Karpas-422 (cell line): ENCODE measurements at regions not wholly inside any gene's neighbourhood (a gene's known extent, or its start where the extent isn't known, plus 50 kb on each side); places are given as distances from the start of the nearest gene placed in this dataset.
A peak's percentile ranks its signal among the peaks of the same experiment; 100 is the strongest.

Experiments used
- DNase-seq: peaks from one replicate; pipeline ENCODE4 v3.0.0-alpha.2; 2015
- H2AFZ ChIP-seq: fragments of 200-600 bp; sonication (generic); 2 replicates; pipeline ENCODE4 v1.6.1; 2014; ENCODE audit warnings: antibody characterized with exemption, low read length, mixed read lengths
- H3K27ac ChIP-seq: fragments of 200-600 bp; sonication (generic); 2 replicates; pipeline ENCODE4 v1.5.1; 2014; ENCODE audit warnings: mild to moderate bottlenecking, low read length, moderate library complexity
- H3K27me3 ChIP-seq: fragments of 200-600 bp; sonication (generic); 2 replicates; pipeline ENCODE4 v1.6.1; 2014; ENCODE audit warnings: low read length, mixed read lengths
- H3K36me3 ChIP-seq: fragments of 200-600 bp; sonication (generic); 2 replicates; pipeline ENCODE4 v1.6.1; 2014; ENCODE audit warnings: low read length, mixed read lengths; ENCODE audit not compliant: insufficient read depth
- H3K4me1 ChIP-seq: fragments of 200-600 bp; sonication (generic); 2 replicates; pipeline ENCODE4 v1.6.1; 2014; ENCODE audit warnings: mild to moderate bottlenecking, low read length, mixed read lengths
- H3K4me2 ChIP-seq: fragments of 200-600 bp; sonication (generic); 2 replicates; pipeline ENCODE4 v1.6.1; 2014; ENCODE audit warnings: low read length, low read depth, mild to moderate bottlenecking; ENCODE audit not compliant: poor library complexity, severe bottlenecking
- H3K4me3 ChIP-seq: fragments of 200-600 bp; sonication (generic); 2 replicates; pipeline ENCODE4 v1.5.1; 2014; ENCODE audit warnings: mild to moderate bottlenecking, antibody characterized with exemption, low read length, mixed read lengths
- H3K79me2 ChIP-seq: fragments of 200-600 bp; sonication (generic); 2 replicates; pipeline ENCODE4 v1.6.1; 2014; ENCODE audit warnings: mild to moderate bottlenecking, low read length, mixed read lengths
- H3K9ac ChIP-seq: fragments of 200-600 bp; sonication (generic); 2 replicates; pipeline ENCODE4 v1.6.0; 2014; ENCODE audit warnings: low read length
- H3K9me2 ChIP-seq: fragments of 200-600 bp; sonication (generic), shearing (Covaris generic); replicated peaks from 2 replicates; pipeline ENCODE4 v1.6.0; 2014; ENCODE audit warnings: mild to moderate bottlenecking, low read length, moderate library complexity; ENCODE audit not compliant: insufficient read depth
- H3K9me3 ChIP-seq: fragments of 300-700, 200-600 bp; sonication (generic); 2 replicates; pipeline ENCODE4 v1.6.1; 2014; ENCODE audit warnings: low read length, mixed read lengths
- H4K20me1 ChIP-seq: fragments of 200-600 bp; sonication (generic); 2 replicates; pipeline ENCODE4 v1.6.1; 2014; ENCODE audit warnings: mild to moderate bottlenecking, antibody characterized with exemption, low read length, low read depth; ENCODE audit not compliant: insufficient read depth

DNA sequence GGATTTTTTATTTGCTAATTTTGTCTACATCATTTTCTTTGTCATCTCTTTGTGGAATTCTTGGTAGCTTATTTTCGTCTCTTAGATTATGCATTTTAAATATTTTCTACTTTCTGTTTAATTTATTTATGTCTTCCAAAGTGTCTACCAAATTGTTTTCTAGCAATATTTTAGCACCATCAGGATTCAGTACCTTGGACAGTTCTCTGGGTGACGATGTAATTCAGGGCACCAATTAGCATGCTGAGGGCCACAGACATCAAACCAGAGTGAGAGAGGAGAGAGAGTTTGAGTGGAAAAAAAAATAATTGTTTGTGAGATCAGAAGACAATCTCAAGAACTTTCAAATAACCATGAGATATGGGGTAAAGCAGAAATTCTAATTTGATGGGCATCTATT lies 169.8 kb upstream of the CXADR start:
- Histone ChIP-seq H3K36me3 (no peaks in the 10 kb centered on the region), H4K20me1 (no peaks in the 10 kb centered on the region), H3K27me3 (no peaks in the 10 kb centered on the region), H2AFZ (no peak overlapping the region), H3K9me3 (peaks cover 12% of the 10 kb centered on the region), H3K9ac (no peak overlapping the region), H3K4me2 (no peak overlapping the region), H3K9me2 (no peaks in the 10 kb centered on the region), H3K79me2 (no peaks in the 10 kb centered on the region), H3K4me3 (no peak overlapping the region), H3K4me1 (no peaks in the 10 kb centered on the region), H3K27ac (no peak overlapping the region)
- peak; percentile 68 for DNase-seq

DNA sequence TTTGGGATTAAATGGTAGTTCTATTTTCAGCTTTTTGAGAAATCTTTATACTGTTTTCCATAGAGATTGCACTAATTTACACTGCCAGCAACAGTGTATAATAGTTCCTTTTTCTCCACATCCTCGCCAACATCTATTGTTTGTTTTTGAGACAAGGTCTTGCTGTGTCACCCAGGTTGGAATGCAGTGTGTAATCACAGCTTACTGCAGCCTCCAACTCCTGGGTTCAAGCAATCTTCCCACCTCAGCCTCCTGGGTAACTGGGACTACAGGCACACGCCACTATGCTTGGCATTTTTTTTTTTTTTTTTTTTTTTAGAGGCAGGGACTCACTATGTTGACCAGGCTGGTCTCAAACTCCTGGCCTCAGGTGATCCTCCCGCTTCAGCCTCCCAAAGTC lies 164.5 kb upstream of the CXADR start:
- Histone ChIP-seq H3K9me2 (no peaks in the 10 kb centered on the region), H3K9ac (no peak overlapping the region), H3K27ac (no peak overlapping the region), H4K20me1 (no peaks in the 10 kb centered on the region), H3K27me3 (no peaks in the 10 kb centered on the region), H3K4me2 (no peak overlapping the region), H3K9me3 (peaks cover 25% of the 10 kb centered on the region), H3K36me3 (no peaks in the 10 kb centered on the region), H2AFZ (no peak overlapping the region), H3K4me3 (no peak overlapping the region), H3K4me1 (no peaks in the 10 kb centered on the region), H3K79me2 (no peaks in the 10 kb centered on the region)
- no peak for DNase-seq

DNA sequence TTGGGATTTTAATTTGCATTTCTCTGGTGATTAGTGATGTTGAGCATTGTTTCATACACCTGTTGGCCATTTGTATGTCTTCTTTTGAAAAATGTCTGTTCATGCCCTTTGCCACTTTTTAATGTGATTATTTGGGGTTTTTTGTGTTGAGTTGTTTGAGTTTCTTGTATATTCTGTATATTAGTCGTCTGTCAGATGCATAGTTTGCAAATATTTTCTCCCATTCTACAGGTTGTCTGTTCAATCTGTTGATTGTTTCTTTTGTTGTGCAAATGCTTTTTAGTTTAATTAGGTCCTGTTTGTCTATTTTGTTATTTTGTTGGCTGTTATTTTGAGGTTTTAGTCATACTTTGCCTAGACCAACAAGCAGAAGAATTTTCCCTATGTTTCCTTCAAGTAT lies 164.0 kb upstream of the CXADR start:
- DNase-seq, result no peak
- no peaks in the 10 kb centered on the region for H3K79me2 ChIP-seq
- H3K9me3 ChIP-seq, result peaks cover 25% of the 10 kb centered on the region
- no peak overlapping the region for H3K4me3 ChIP-seq
- no peaks in the 10 kb centered on the region for H3K36me3 ChIP-seq
- H3K27ac ChIP-seq, result no peak overlapping the region
- no peaks in the 10 kb centered on the region for H3K27me3 ChIP-seq
- no peaks in the 10 kb centered on the region for H3K9me2 ChIP-seq
- no peak overlapping the region for H3K9ac ChIP-seq
- no peaks in the 10 kb centered on the region for H3K4me1 ChIP-seq
- no peak overlapping the region for H2AFZ ChIP-seq
- H3K4me2 ChIP-seq, result no peak overlapping the region
- H4K20me1 ChIP-seq, result no peaks in the 10 kb centered on the region

DNA sequence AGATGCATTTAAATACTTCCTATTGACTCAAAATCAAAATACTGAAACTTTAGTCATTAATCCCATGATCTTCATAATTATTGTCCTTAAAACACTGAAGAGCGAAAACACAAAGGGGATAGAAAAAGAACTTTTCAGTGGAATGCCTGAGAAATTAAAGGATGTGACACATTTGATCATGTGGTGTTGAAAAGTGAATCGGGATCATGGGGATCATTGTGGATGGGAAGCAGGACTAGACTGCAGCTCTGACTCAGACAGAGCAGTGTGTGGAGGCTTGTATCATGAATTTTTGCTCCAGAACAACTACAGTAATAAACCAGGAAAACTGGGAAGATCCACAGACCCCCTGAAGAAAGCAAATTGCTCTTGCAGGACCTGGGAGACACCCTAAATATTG lies 161.1 kb upstream of the CXADR start:
- Histone ChIP-seq H3K79me2 (no peaks in the 10 kb centered on the region), H3K36me3 (no peaks in the 10 kb centered on the region), H3K27ac (no peak overlapping the region), H3K9ac (no peak overlapping the region), H3K27me3 (no peaks in the 10 kb centered on the region), H2AFZ (no peak overlapping the region), H3K4me3 (no peak overlapping the region), H3K4me2 (no peak overlapping the region), H3K9me3 (peaks cover 22% of the 10 kb centered on the region), H3K4me1 (no peaks in the 10 kb centered on the region), H4K20me1 (no peaks in the 10 kb centered on the region), H3K9me2 (no peaks in the 10 kb centered on the region)
- DNase-seq, result no peak

DNA sequence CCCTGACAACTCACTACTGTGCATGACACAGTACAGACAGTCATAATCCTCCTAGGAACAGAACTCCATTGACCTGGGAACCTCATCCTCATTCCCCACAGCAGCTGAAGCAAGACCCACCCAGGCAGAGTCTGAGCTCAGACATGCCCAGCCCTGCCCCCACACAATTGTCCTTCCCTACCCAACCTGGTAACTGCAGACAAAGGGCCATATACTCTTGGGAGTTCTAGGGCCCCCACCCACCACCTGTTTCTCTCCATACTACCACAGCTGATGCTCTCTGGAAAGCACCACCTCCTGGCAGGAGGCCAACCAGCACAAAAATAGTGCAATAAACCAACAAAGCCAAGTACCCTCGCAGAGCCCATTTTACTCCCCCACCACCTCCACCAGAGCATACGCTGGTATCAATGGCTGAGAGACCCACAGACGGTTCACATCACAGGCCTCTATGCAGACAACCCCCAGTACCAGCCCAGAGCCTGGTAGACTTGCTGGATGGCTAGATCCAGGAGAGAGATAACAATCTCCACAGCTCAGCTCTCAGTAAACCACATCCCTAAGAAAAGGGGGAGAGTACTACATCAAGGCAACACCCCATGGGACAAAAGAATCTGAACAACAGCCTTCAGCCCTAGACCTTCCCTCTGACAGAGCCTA lies 159.7 kb upstream of the CXADR start:
- no peaks in the 10 kb centered on the region for H3K9me2 ChIP-seq
- no peak overlapping the region for H2AFZ ChIP-seq
- H3K4me2 ChIP-seq, result no peak overlapping the region
- H3K9me3 ChIP-seq, result peaks cover 18% of the 10 kb centered on the region
- H3K79me2 ChIP-seq, result no peaks in the 10 kb centered on the region
- H3K4me1 ChIP-seq, result no peaks in the 10 kb centered on the region
- H3K27ac ChIP-seq, result no peak overlapping the region
- DNase-seq, result no peak
- H3K9ac ChIP-seq, result no peak overlapping the region
- no peaks in the 10 kb centered on the region for H3K36me3 ChIP-seq
- H3K4me3 ChIP-seq, result no peak overlapping the region
- H3K27me3 ChIP-seq, result no peaks in the 10 kb centered on the region
- H4K20me1 ChIP-seq, result no peaks in the 10 kb centered on the region

DNA sequence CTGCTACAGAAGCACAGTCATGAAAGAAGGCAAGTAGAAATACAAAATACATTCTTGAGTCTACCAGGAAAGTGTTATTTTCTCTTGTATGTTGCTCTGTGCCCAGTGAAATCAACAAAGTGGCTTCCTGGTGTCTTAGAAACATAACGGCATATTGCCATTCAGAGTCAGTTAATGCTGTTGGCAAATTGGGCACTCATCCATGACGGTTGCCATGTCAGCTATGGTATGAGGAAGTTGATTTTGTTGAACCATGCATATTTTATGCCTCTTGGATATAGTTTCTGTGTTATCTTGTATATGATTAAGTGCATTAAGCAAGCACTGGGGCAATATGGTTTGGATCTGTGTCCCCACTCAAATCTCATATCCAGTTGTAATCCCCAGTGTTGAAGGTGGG lies 153.1 kb upstream of the CXADR start:
- Histone ChIP-seq H3K4me3 (no peak overlapping the region), H3K27ac (no peak overlapping the region), H3K4me2 (no peak overlapping the region), H3K4me1 (no peaks in the 10 kb centered on the region), H3K9me2 (no peaks in the 10 kb centered on the region; the same call in 1 of the 2 replicates), H3K9ac (no peak overlapping the region), H3K36me3 (no peaks in the 10 kb centered on the region), H2AFZ (no peak overlapping the region), H3K27me3 (no peaks in the 10 kb centered on the region), H3K9me3 (no peaks in the 10 kb centered on the region; the same call in 1 of the 2 replicates), H3K79me2 (no peaks in the 10 kb centered on the region), H4K20me1 (no peaks in the 10 kb centered on the region)
- no peak for DNase-seq

DNA sequence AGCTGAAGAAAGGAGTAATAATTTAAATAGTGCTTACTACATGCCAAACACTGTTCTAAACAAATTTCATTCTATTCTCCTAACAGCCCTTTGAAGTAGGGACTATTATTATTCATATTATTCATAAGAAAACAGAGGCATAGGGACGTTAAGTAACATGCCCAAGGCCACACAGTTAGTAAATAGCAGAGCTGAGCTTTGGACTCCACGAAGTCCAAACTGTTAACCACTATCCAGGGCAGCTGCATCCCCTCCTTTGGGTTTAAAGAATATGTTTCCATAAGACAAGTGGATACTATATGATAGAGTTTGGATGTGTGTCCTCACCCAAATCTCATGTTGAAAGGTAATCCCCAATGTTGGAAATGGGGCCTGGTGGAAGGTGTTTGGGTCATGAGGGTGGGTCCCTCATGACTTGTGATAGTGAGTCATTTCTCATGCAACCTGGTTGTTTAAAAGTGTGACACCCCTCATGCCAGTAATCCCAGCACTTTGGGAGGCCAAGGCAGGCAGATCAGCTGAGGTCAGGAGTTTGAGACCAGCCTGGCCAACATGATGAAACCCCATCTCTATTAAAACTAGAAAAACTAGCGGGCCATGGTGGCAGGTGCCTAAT lies 144.0 kb upstream of the CXADR start:
- Histone ChIP-seq H2AFZ (no peak overlapping the region), H3K9ac (no peak overlapping the region), H3K4me1 (no peaks in the 10 kb centered on the region), H4K20me1 (no peaks in the 10 kb centered on the region), H3K79me2 (no peaks in the 10 kb centered on the region), H3K9me3 (0 out of 2 replicates have a peak, but pooled peaks cover 3% of the 10 kb centered on the region), H3K4me3 (no peak overlapping the region), H3K27ac (no peak overlapping the region), H3K27me3 (no peaks in the 10 kb centered on the region), H3K36me3 (no peaks in the 10 kb centered on the region), H3K4me2 (no peak overlapping the region), H3K9me2 (no peaks in the 10 kb centered on the region)
- DNase-seq, result no peak

DNA sequence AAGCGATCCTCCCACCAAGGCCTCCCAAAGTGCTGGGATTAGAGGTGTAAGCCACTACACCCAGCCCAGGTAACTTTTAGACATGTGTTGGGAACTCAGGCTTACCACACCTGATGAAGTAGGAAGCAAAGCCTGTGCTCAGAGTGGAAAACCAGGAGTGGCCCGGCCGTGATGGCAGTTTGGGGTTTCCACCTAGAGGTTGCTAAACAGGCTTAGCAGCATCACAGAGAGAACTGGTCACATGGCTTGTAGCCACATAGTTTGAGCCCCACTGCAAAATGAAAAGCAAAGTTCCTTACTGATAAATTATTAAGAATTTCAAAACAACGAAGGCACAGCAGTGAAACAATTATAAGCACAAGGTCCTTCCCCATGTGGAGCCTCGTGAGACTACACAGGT lies 142.6 kb upstream of the CXADR start:
- no peaks in the 10 kb centered on the region for H4K20me1 ChIP-seq
- no peak overlapping the region for H2AFZ ChIP-seq
- H3K27ac ChIP-seq, result no peak overlapping the region
- no peaks in the 10 kb centered on the region for H3K9me2 ChIP-seq
- no peaks in the 10 kb centered on the region for H3K4me1 ChIP-seq
- H3K4me2 ChIP-seq, result no peak overlapping the region
- no peak overlapping the region for H3K9ac ChIP-seq
- no peaks in the 10 kb centered on the region for H3K27me3 ChIP-seq
- no peaks in the 10 kb centered on the region for H3K36me3 ChIP-seq
- H3K79me2 ChIP-seq, result no peaks in the 10 kb centered on the region
- no peak for DNase-seq
- no peak overlapping the region for H3K4me3 ChIP-seq
- H3K9me3 ChIP-seq, result 0 out of 2 replicates have a peak, but pooled peaks cover under 1% of the 10 kb centered on the region
